ENCODE measurements at regions not wholly inside any gene's neighbourhood (a gene's known extent, or its start where the extent isn't known, plus 50 kb on each side); places are given as distances from the start of the nearest gene placed in this dataset.

DNA sequence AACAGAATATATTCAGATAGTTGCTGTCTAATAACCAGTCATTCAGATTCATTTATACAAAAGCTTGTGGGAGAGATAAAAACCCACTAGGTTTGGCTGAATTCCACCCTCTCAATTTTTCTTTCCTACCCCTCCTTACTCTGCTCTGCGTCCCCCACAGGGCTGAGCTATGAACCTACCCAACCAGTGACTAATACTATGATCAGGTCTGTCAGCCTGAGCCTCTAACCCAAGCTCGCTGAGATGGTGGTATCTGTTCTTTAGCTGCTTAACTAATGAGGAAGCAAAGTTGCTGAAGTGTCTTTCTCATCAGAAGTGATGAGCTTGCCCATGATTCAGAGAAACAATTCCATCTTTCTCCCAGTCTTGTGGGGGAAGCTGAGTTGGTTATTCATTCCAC lies 248.7 kb upstream of the GPR26 start:
- FAIRE-seq (no peak), ATAC-seq (no peak), DNase-seq (ENCODE audit: low spot score) (no peak)
- Histone ChIP-seq H3K4me3 (replicated peaks in 1 of 3; ENCODE audit: insufficient read depth in 1 of 3, low read depth in 2 of 3, low read length in 3 of 3) (no peak overlapping the region), H3K9ac (ENCODE audit: insufficient read depth, low read depth, low read length) (no peak overlapping the region), H3K27ac (ENCODE audit: extremely low read length, insufficient read depth, low read length) (no peak overlapping the region), H3K4me2 (ENCODE audit: low read depth, low read length) (no peak overlapping the region), H3K4me1 (ENCODE audit: insufficient read depth, low read length) (no peaks in the 10 kb centered on the region), H3K27me3 (ENCODE audit: control insufficient read depth in 1 of 2, insufficient read depth in 2 of 2, low read length in 2 of 2) (no peaks in the 10 kb centered on the region), H3K9me3 (ENCODE audit: low read length) (no peaks in the 10 kb centered on the region), H3K36me3 (replicated peaks in 1 of 2; ENCODE audit: control insufficient read depth in 1 of 2, insufficient read depth in 2 of 2, low read length in 2 of 2) (no peaks in the 10 kb centered on the region), H4K20me1 (ENCODE audit: insufficient read depth, low read length) (no peaks in the 10 kb centered on the region), H3K79me2 (ENCODE audit: insufficient read depth, low read length) (no peaks in the 10 kb centered on the region), H2AFZ (ENCODE audit: low read length) (no peak overlapping the region)
- in situ Hi-C loops (cut with HindIII; ENCODE audit: extremely low pct_ligation_motif_present, low pct_unique_long_range_greater_than_20kb) = no loop called here
- POLR2A ChIA-PET = no interaction called here
- 17% methylated on average over 2 of the region's 2 CpGs for WGBS (ENCODE audit: low lambda C conversion rate)
- BruUV-seq (replicated peaks) = no TSS peak
- intact Hi-C loops (cut with micrococcal nuclease; ENCODE audit: unreplicated experiment) = no loop called here
- TF ChIP-seq ZNF354B (CRISPR knock-in tag; IDR thresholded peaks at IDR 0.05) = no peak
- no peak for TF ChIP-seq ZNF773 (CRISPR knock-in tag; IDR thresholded peaks at IDR 0.05; ENCODE audit: borderline replicate concordance)
- TF ChIP-seq ATF7 (IDR thresholded peaks at IDR 0.05) = no peak
- TF ChIP-seq ATF7 (CRISPR knock-in tag; IDR thresholded peaks at IDR 0.05) = no peak
- no peak for TF ChIP-seq NKX3-1 (CRISPR knock-in tag; IDR thresholded peaks at IDR 0.05)
- no peak for TF ChIP-seq MBD4 (IDR thresholded peaks at IDR 0.05; ENCODE audit: borderline replicate concordance, low read length)
- TF ChIP-seq, protein P1, sequence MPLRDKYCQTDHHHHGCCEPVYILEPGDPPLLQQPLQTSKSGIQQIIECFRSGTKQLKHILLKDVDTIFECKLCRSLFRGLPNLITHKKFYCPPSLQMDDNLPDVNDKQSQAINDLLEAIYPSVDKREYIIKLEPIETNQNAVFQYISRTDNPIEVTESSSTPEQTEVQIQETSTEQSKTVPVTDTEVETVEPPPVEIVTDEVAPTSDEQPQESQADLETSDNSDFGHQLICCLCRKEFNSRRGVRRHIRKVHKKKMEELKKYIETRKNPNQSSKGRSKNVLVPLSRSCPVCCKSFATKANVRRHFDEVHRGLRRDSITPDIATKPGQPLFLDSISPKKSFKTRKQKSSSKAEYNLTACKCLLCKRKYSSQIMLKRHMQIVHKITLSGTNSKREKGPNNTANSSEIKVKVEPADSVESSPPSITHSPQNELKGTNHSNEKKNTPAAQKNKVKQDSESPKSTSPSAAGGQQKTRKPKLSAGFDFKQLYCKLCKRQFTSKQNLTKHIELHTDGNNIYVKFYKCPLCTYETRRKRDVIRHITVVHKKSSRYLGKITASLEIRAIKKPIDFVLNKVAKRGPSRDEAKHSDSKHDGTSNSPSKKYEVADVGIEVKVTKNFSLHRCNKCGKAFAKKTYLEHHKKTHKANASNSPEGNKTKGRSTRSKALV (CRISPR knock-in tag; IDR thresholded peaks at IDR 0.05) = no peak
- TF ChIP-seq, protein P2, sequence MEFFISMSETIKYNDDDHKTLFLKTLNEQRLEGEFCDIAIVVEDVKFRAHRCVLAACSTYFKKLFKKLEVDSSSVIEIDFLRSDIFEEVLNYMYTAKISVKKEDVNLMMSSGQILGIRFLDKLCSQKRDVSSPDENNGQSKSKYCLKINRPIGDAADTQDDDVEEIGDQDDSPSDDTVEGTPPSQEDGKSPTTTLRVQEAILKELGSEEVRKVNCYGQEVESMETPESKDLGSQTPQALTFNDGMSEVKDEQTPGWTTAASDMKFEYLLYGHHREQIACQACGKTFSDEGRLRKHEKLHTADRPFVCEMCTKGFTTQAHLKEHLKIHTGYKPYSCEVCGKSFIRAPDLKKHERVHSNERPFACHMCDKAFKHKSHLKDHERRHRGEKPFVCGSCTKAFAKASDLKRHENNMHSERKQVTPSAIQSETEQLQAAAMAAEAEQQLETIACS (CRISPR knock-in tag; IDR thresholded peaks at IDR 0.05) = no peak
- TF ChIP-seq JARID2 (CRISPR knock-in tag; IDR thresholded peaks at IDR 0.05; ENCODE audit: insufficient replicate concordance) = no peak
- no peak for TF ChIP-seq SP2 (CRISPR knock-in tag; IDR thresholded peaks at IDR 0.05)
- TF ChIP-seq SPEN (CRISPR knock-in tag; IDR thresholded peaks at IDR 0.05; ENCODE audit: low read depth) = no peak
- no peak for TF ChIP-seq NR2C2 (CRISPR knock-in tag; IDR thresholded peaks at IDR 0.05; ENCODE audit: borderline replicate concordance)
- TF ChIP-seq, protein P3, sequence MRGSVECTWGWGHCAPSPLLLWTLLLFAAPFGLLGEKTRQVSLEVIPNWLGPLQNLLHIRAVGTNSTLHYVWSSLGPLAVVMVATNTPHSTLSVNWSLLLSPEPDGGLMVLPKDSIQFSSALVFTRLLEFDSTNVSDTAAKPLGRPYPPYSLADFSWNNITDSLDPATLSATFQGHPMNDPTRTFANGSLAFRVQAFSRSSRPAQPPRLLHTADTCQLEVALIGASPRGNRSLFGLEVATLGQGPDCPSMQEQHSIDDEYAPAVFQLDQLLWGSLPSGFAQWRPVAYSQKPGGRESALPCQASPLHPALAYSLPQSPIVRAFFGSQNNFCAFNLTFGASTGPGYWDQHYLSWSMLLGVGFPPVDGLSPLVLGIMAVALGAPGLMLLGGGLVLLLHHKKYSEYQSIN (CRISPR knock-in tag; IDR thresholded peaks at IDR 0.05; ENCODE audit: borderline replicate concordance) = no peak
- no peak for TF ChIP-seq ZNF563 (CRISPR knock-in tag; IDR thresholded peaks at IDR 0.05)
- TF ChIP-seq XBP1 (CRISPR knock-in tag; IDR thresholded peaks at IDR 0.05) = no peak
- TF ChIP-seq KDM2A (CRISPR knock-in tag; IDR thresholded peaks at IDR 0.05; ENCODE audit: borderline replicate concordance, low read depth) = no peak
- no peak for TF ChIP-seq CBX2 (IDR thresholded peaks at IDR 0.05; ENCODE audit: low read depth, low read length)
- no peak for TF ChIP-seq CBX2 (CRISPR knock-in tag; IDR thresholded peaks at IDR 0.05; ENCODE audit: low read depth)
- TF ChIP-seq HNRNPLL (IDR thresholded peaks at IDR 0.05; ENCODE audit: low read depth, low read length, poor library complexity, severe bottlenecking) = no peak
- TF ChIP-seq, protein P4, sequence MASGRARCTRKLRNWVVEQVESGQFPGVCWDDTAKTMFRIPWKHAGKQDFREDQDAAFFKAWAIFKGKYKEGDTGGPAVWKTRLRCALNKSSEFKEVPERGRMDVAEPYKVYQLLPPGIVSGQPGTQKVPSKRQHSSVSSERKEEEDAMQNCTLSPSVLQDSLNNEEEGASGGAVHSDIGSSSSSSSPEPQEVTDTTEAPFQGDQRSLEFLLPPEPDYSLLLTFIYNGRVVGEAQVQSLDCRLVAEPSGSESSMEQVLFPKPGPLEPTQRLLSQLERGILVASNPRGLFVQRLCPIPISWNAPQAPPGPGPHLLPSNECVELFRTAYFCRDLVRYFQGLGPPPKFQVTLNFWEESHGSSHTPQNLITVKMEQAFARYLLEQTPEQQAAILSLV (CRISPR knock-in tag; IDR thresholded peaks at IDR 0.05; ENCODE audit: borderline replicate concordance) = no peak
- no peak for TF ChIP-seq ZNF260 (CRISPR knock-in tag; IDR thresholded peaks at IDR 0.05; ENCODE audit: borderline replicate concordance, low read depth)
- TF ChIP-seq MAFG (CRISPR knock-in tag; IDR thresholded peaks at IDR 0.05) = no peak
- CTCF ChIA-PET (ENCODE audit: low intra/inter-chr PET ratio, low total read pairs) = no interaction called here

Measured in HepG2 (cell line).